SJSA1 (cell line): ENCODE measurements at regions not wholly inside any gene's neighbourhood (a gene's known extent, or its start where the extent isn't known, plus 50 kb on each side); places are given as distances from the start of the nearest gene placed in this dataset.

Experiments
- DNase-seq, 2 experiments: peaks; one replicate each; pipeline ENCODE4 v3.0.0-alpha.2; 2015 to 2020; ENCODE audit warnings: low spot score in 2 of 2, low read depth in 1 of 2
- H3K27ac ChIP-seq: fragments of 250-450 bp; sonication (Bioruptor Pico); 2 replicates; pipeline ENCODE4 v1.5.1; 2020; ENCODE audit warnings: mild to moderate bottlenecking, moderate library complexity
- H3K27me3 ChIP-seq: fragments of 250-450 bp; sonication (Bioruptor Pico); replicated peaks from 2 replicates; pipeline ENCODE4 v1.5.1; 2020; ENCODE audit warnings: mild to moderate bottlenecking, moderate library complexity
- H3K36me3 ChIP-seq: fragments of 250-450 bp; sonication (Bioruptor Pico); 2 replicates; pipeline ENCODE4 v1.5.1; 2020; ENCODE audit warnings: mild to moderate bottlenecking
- H3K4me1 ChIP-seq: fragments of 250-450 bp; sonication (Bioruptor Pico); replicated peaks from 2 replicates; pipeline ENCODE4 v1.6.1; 2021; ENCODE audit warnings: mild to moderate bottlenecking
- H3K4me3 ChIP-seq: fragments of 250-450 bp; sonication (Bioruptor Pico); 2 replicates; pipeline ENCODE4 v1.5.1; 2020; ENCODE audit warnings: mild to moderate bottlenecking
- H3K9me3 ChIP-seq: fragments of 250-450 bp; sonication (Bioruptor Pico); replicated peaks from 2 replicates; pipeline ENCODE4 v1.5.1; 2020; ENCODE audit warnings: mild to moderate bottlenecking

DNA sequence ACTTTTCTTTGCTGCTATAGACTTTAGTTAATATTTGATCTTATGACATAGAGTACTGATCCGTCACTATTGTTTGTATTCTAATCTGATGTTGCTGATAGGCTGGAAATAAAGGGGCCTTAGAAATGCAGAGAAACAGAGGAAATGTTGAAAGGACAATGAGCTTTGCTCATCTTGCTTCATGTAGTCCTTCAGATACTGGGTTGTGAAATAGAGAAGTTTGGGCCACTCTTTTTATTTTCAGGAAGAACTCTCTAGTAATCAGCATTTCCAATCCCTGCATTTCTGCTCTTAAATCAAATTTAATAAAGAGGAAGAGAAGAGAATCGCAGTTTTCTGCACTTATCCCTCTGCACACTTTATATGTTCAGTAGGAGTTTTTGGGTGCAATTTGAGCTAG, 192.8 kb upstream of the THBS1 start:
- Histone ChIP-seq H3K4me3 (no peak overlapping the region), H3K9me3 (no peaks in the 10 kb centered on the region), H3K4me1 (no peaks in the 10 kb centered on the region), H3K36me3 (no peaks in the 10 kb centered on the region), H3K27me3 (no peaks in the 10 kb centered on the region), H3K27ac (no peak overlapping the region)
- DNase-seq: no peak

DNA sequence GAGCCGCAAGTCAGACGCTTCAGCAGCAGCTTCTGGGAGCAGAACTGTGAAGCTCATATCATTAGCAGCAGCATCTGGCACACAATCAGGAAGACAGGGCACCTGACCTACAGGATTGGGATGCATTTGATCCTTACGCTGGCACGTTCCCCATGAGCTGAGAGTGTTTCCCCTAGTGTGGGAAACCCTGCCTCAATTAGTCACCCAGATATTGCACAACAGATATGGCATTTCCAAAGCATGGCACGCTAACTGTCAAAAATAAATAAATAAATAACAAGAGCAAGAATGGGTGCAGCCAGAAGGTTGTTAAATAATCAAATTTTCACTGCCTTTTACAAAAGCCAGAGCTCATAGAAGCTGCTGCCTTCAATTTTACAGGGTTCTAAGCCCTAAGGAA, 189.6 kb upstream of the THBS1 start:
- no peak for DNase-seq
- Histone ChIP-seq H3K9me3 (no peaks in the 10 kb centered on the region), H3K4me3 (no peak overlapping the region), H3K4me1 (no peaks in the 10 kb centered on the region), H3K36me3 (no peaks in the 10 kb centered on the region), H3K27me3 (no peaks in the 10 kb centered on the region), H3K27ac (no peak overlapping the region)

DNA sequence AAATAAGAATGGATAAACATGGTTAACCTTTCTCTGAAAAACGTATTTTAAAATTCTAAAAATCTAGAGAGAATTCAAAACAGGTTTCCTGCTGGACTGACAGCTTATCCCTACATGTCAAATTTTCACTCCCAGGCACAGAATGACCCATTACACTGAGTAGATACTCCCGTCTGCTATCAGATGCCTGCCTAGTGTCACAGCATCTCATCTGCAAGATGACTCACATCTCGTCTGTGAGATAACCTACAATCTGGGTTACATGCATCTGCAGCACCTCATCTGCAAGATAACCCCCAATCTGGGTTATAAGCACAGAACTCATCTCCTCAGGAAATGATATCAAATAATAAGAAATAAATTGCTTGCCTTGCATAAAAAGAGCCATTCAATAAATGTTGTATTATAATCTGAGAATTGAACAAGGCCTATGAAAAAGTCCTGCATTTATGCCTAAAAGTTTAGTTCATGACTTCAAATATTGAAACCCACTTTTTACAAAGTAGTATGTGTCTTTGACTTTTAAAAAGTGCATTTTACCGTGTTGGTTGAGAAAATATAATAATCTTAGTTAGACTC, 188.3 kb upstream of the THBS1 start:
- Histone ChIP-seq H3K36me3 (no peaks in the 10 kb centered on the region), H3K4me1 (no peaks in the 10 kb centered on the region), H3K27ac (no peak overlapping the region), H3K9me3 (no peaks in the 10 kb centered on the region), H3K27me3 (no peaks in the 10 kb centered on the region), H3K4me3 (no peak overlapping the region)
- no peak for DNase-seq

DNA sequence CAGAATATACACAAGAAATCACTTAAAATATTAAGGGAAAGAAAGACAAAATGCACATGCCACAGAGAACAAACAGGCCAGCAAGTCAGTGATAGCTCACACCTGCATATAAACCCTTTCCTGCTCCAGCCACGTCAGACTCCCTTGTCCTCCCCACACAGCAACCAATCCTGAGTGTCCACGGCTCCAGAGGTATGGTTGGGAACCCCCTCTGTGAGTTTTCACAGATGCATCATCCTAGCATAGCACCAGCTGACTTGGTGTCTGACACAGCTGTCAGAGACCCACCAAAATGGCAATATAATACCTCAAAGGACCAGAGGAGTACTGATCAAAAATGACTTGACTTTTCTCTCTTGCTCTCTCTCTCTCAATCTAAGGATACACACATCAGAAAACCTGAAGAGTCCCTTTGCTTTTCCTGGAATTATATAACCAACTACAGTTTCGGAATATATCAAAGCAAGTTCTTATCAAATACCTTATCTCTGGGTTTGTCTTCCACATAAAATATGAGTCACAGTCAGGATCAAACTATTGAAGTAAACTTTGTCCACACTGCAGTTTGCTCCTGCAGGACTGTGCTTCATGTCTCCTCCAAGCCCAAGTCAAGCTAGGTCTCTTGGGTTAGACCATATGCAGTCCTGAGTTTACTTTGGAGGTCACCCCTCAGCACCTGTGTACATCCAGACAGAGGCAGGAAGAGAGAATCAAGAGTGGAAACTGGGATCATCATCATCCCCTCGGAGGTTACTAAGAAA, 187.1 kb upstream of the THBS1 start:
- no peaks in the 10 kb centered on the region for H3K36me3 ChIP-seq
- H3K9me3 ChIP-seq: no peaks in the 10 kb centered on the region
- no peaks in the 10 kb centered on the region for H3K4me1 ChIP-seq
- no peak overlapping the region for H3K4me3 ChIP-seq
- no peaks in the 10 kb centered on the region for H3K27me3 ChIP-seq
- no peak overlapping the region for H3K27ac ChIP-seq
- DNase-seq: no peak

DNA sequence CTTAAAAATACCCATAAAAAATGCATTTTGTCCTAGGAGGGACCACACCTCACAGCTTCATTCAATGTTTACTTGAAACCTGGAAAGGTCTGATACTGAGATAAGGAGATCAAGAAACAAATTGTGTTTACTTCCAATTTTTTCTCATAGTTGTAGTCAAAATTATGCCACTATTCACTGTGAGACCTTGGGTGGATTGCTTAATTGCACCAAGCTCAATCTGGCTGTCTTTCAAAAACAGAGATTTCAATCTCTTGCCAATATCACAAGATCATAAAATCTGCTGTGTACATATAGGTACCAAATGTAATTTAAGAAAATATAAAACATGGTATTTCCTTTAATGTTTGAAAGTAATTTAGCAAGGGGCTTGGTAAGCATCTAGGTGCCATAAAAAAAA, 186.4 kb upstream of the THBS1 start:
- no peaks in the 10 kb centered on the region for H3K4me1 ChIP-seq
- no peaks in the 10 kb centered on the region for H3K36me3 ChIP-seq
- no peaks in the 10 kb centered on the region for H3K9me3 ChIP-seq
- no peak overlapping the region for H3K4me3 ChIP-seq
- no peaks in the 10 kb centered on the region for H3K27me3 ChIP-seq
- H3K27ac ChIP-seq: no peak overlapping the region
- no peak for DNase-seq

DNA sequence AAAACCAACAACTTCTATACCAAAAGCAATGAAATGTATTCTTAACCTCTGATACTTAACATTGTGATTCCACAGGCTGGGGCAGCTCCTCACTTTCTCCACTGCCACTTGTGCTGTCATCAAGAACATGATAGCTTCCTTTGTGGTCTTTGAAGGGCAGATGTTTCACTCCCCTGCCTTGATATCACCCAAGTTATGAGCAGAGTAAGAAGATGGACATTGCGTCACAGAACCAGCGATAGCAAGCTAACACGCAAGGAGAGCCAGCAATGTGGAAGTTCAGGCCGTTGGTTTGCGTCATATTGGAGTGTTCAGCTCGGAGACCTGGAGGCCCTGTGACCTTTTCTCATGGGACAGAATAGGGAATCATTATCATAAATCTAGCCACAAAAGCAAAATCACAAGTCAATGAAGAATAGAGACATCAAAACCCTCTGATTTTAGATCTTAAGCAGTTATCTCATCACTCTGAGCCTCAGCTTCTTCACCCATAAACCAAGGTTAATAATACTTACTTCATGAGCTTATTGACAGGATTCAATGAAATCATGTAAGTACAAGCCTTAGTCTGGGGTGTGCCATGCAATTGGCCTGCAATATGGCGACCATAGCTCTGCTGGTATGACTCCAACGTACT, 183.8 kb upstream of the THBS1 start:
- H3K4me3 ChIP-seq: no peak overlapping the region
- DNase-seq: no peak
- H3K4me1 ChIP-seq: no peaks in the 10 kb centered on the region
- no peaks in the 10 kb centered on the region for H3K36me3 ChIP-seq
- H3K9me3 ChIP-seq: no peaks in the 10 kb centered on the region
- no peaks in the 10 kb centered on the region for H3K27me3 ChIP-seq
- H3K27ac ChIP-seq: no peak overlapping the region

DNA sequence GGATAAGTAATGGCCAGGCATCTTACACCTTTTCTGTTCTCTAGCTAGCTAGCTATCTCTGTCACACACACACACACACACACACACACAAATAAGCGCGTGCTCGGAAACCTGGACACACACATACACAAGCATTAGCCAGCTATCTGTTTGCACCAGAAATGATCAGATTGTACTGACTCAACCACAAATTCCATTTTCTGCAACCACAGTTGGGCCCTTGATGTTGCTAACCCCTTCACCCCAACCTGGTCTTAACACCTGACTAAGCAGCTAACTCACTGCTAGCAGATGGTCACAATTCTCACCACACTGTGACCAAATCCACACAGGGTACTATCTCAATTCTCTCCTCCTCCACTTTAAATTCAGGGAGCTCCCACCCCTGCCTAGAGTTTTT, 183.0 kb upstream of the THBS1 start:
- H3K4me1 ChIP-seq: no peaks in the 10 kb centered on the region
- H3K36me3 ChIP-seq: no peaks in the 10 kb centered on the region
- no peak overlapping the region for H3K27ac ChIP-seq
- DNase-seq: no peak
- H3K27me3 ChIP-seq: no peaks in the 10 kb centered on the region
- no peaks in the 10 kb centered on the region for H3K9me3 ChIP-seq
- H3K4me3 ChIP-seq: no peak overlapping the region

DNA sequence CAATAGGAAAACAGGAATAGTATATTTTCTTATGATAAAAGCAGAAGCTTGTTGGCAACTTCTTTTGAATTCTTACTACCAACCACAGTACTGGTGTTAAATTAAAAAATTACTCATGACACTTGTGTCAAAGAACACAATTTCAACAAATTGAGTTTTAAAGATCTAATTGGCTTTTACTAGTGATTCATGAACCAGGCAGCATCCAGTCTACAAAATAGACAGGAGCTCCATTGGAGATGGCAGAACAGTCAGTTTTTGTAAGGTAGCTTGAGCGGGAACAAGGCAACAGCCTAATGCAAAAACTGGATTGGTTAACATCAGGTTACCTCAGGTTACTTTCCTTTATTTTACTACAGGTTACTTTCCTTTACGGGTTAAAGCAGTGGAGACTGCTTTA, 181.3 kb upstream of the THBS1 start:
- no peak for DNase-seq
- Histone ChIP-seq H3K27ac (no peak overlapping the region), H3K4me1 (peaks cover 6% of the 10 kb centered on the region), H3K27me3 (no peaks in the 10 kb centered on the region), H3K4me3 (no peak overlapping the region), H3K36me3 (no peaks in the 10 kb centered on the region), H3K9me3 (no peaks in the 10 kb centered on the region)

DNA sequence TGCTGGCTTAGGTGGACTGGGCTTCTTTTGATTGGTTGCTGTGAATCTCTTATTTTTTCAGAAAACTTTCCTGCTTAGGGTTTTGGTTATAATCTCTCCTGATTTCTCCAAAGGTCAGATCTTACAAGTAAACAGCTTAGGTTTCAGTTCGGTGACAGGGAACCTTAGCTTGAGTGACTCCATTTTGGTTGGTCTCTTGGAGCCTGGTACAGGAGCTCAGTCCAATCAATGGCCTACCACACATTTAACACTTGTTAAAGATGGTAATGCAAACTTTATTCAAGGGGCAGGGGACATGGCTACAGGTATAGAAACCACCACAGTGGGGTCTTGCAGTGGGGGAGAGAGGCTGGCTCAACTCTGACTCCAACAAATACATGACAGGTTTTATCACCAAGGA, 180.9 kb upstream of the THBS1 start:
- Histone ChIP-seq H3K36me3 (no peaks in the 10 kb centered on the region), H3K4me1 (peaks cover 6% of the 10 kb centered on the region), H3K27me3 (no peaks in the 10 kb centered on the region), H3K9me3 (no peaks in the 10 kb centered on the region), H3K4me3 (no peak overlapping the region), H3K27ac (no peak overlapping the region)
- no peak for DNase-seq

DNA sequence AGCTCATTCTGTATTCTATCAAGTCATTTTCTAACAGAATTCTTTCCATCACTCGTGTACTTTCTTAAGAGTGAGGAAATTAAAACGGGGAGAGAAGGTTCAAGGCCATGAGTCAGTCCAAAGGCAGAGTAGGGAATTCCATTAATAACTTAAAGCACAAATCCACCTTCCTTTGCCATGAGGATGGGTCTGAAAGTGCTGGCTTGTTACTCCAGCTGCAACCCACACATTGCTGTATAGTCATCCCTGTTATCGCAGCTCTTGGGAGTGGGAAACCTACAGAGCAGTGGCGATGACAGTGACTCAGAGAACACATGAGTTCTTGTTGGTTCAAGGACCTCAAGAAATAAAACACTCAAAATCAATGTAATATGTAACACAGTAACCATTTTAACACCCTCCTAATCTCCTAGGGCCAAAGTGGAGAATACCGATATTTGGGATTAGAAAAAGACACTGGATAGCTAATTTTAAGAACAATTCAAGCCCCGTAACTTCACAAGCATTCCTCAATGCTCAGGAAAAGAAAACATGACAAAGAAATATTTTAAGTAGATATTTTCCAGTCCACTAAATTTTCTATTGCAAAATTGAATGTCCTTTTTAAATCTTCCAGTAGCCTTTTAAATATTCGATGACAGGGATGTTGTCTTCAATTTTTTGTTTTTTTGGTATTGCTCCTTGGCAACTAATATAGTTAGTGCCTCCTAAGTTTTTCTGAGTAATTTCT, 179.9 kb upstream of the THBS1 start:
- peaks cover 6% of the 10 kb centered on the region for H3K4me1 ChIP-seq
- no peaks in the 10 kb centered on the region for H3K9me3 ChIP-seq
- no peak for DNase-seq
- no peaks in the 10 kb centered on the region for H3K27me3 ChIP-seq
- H3K4me3 ChIP-seq: no peak overlapping the region
- no peaks in the 10 kb centered on the region for H3K36me3 ChIP-seq
- no peak overlapping the region for H3K27ac ChIP-seq

DNA sequence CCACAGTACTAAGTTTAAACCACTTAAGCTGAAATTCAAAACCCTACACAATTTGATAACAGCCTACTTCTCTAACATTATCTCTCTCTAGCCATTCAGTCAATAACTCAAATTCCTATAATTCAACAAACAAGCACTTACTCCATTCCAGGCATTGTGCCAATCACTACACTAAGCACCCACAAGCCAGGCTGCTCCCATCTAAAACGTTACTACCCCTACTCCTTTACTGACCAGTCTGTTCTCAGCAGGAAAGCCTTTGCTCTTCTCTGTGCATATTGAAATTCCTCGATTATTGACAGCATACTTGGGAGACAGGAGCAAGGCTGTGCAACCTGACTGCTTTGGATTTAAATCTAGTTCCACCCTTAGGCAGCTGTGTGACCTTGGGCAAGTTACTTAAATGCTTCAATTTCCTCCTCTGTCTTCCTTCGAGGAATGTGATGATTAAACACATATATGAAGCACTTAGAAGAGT, 177.2 kb upstream of the THBS1 start:
- H3K27ac ChIP-seq: no peak overlapping the region
- no peaks in the 10 kb centered on the region for H3K9me3 ChIP-seq
- H3K27me3 ChIP-seq: no peaks in the 10 kb centered on the region
- no peak overlapping the region for H3K4me3 ChIP-seq
- peak in 1 of 2 experiments; percentile 4 for DNase-seq
- H3K4me1 ChIP-seq: peaks cover 10% of the 10 kb centered on the region
- no peaks in the 10 kb centered on the region for H3K36me3 ChIP-seq

DNA sequence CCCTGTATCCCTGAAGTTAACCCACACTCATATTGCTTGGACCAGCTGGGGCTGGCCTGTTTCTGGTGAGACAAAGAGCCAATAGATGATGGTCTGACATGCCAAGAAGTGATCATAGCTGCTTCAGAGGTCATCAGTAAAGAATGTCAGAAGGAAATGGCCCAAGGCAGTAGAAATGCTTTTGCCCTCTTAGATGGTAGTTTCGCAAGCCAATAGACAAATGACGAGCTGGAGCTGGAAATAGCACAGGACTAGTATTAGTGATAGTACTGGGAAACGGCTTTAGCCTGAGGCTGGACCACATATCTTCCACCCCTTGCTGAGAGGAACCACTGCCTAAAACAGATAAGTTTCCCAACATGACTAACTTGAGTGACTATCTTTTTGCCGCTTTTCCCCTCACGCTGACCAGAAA, 176.1 kb upstream of the THBS1 start:
- no peak overlapping the region for H3K4me3 ChIP-seq
- no peaks in the 10 kb centered on the region for H3K9me3 ChIP-seq
- no peaks in the 10 kb centered on the region for H3K36me3 ChIP-seq
- no peak overlapping the region for H3K27ac ChIP-seq
- DNase-seq: no peak
- H3K27me3 ChIP-seq: no peaks in the 10 kb centered on the region
- peaks cover 10% of the 10 kb centered on the region for H3K4me1 ChIP-seq

DNA sequence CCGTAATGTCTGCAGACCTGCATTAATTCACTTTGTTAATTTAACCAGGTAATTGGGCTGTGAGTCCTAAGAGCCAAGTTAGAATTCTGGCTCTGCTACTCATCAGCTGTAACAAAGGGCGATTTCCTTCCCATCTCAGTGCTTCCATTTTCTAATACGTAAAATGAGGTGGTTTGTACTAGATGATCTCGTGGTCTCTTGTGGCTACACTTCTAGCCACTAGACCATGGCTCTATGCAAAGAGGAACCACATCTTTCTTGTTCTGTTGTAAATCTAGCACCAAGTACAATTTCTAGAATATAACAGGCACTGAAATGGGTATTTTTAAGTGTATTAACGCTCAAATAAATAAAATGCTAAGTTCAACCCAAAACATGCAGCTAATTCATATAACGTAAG, 174.4 kb upstream of the THBS1 start:
- Histone ChIP-seq H3K36me3 (no peaks in the 10 kb centered on the region), H3K9me3 (no peaks in the 10 kb centered on the region), H3K4me1 (peaks cover 10% of the 10 kb centered on the region), H3K27ac (no peak overlapping the region), H3K4me3 (no peak overlapping the region), H3K27me3 (no peaks in the 10 kb centered on the region)
- no peak for DNase-seq

DNA sequence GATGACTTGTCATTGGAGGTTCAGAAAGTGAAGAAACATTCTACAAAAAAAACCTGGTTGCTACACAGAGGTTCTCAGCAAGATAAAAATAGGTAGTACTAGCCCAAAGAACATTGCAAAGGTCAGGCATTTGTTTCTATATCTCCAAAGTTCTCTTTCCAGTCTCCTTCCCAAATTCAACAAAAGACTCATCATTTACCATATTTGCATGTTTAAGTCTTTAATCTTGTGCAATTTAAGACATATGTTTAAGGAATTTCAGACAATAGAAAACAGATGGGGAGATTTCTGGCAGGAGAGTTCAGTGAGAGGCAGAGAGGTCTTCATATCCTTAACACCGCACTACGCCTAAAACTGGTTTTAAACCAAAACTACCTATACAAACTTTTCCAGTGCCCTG, 173.8 kb upstream of the THBS1 start:
- Histone ChIP-seq H3K27ac (no peak overlapping the region), H3K36me3 (no peaks in the 10 kb centered on the region), H3K4me1 (peaks cover 10% of the 10 kb centered on the region), H3K4me3 (no peak overlapping the region), H3K9me3 (no peaks in the 10 kb centered on the region), H3K27me3 (no peaks in the 10 kb centered on the region)
- no peak for DNase-seq
